Choroid plexus epithelial cell (primary cell): ENCODE measurements at regions not wholly inside any gene's neighbourhood (a gene's known extent, or its start where the extent isn't known, plus 50 kb on each side); places are given as distances from the start of the nearest gene placed in this dataset.

Experiments used
- DNase-seq: peaks from one replicate; pipeline ENCODE4 v3.0.0-alpha.2; 2010; ENCODE audit warnings: low read depth
- H3K4me3 ChIP-seq: 2 replicates; pipeline ENCODE4 v1.5.1; 2011; ENCODE audit warnings: low read depth, mild to moderate bottlenecking, control low read depth, low read length, moderate library complexity
- CTCF ChIP-seq: conservative IDR thresholded peaks from 2 replicates; pipeline ENCODE4 v1.5.1; 2011; ENCODE audit warnings: low read depth, mild to moderate bottlenecking, control low read depth, inconsistent platforms, low read length, moderate library complexity

GRCh38 chr3:174346571-174346970, 512.6 kb upstream of the NAALADL2 start:
- DNase-seq: no peak
- TF ChIP-seq CTCF: no peak
- no peak overlapping the region for H3K4me3 ChIP-seq

GRCh38 chr3:174347474-174348138, 511.5 kb upstream of the NAALADL2 start:
- no peak for DNase-seq
- no peak for TF ChIP-seq CTCF
- H3K4me3 ChIP-seq: no peak overlapping the region

- H3K4me3 ChIP-seq: no peak overlapping the region
- no peak for TF ChIP-seq CTCF
- DNase-seq: no peak
Observed at GRCh38 chr3:174352227-174352626, 506.9 kb upstream of the NAALADL2 start.

GRCh38 chr3:174355505-174355904, 503.6 kb upstream of the NAALADL2 start:
- peak; percentile 55 for TF ChIP-seq CTCF
- H3K4me3 ChIP-seq: no peak overlapping the region
- peak; percentile 56 for DNase-seq

- no peak overlapping the region for H3K4me3 ChIP-seq
- DNase-seq: no peak
- no peak for TF ChIP-seq CTCF
Observed at GRCh38 chr3:174356596-174356995, 502.5 kb upstream of the NAALADL2 start.

GRCh38 chr3:174358252-174358651, 500.9 kb upstream of the NAALADL2 start:
- no peak for DNase-seq
- no peak overlapping the region for H3K4me3 ChIP-seq
- TF ChIP-seq CTCF: no peak

- no peak for TF ChIP-seq CTCF
- DNase-seq: no peak
- no peak overlapping the region for H3K4me3 ChIP-seq
Observed at GRCh38 chr3:174362556-174362955, 496.6 kb upstream of the NAALADL2 start.
